OCI-LY7 (cell line): ENCODE measurements at regions not wholly inside any gene's neighbourhood (a gene's known extent, or its start where the extent isn't known, plus 50 kb on each side); places are given as distances from the start of the nearest gene placed in this dataset.

Source experiments
- BruUV-seq: library from RNA; stranded (reverse); fragments of 400-500 nt; replicated peaks from 2 replicates; lab custom pipeline; 2021; lab: Mats Ljungman, UMichigan
- CTCF ChIA-PET: fragments of 300-600 bp; sonication (Branson Sonifier 250); formaldehyde crosslinking; loops from one replicate; lab custom pipeline; 2022; ENCODE audit warnings: antibody characterized with exemption; ENCODE audit not compliant: unreplicated experiment; lab: Charles Lee
- POLR2A ChIA-PET: fragments of 300-600 bp; sonication (Branson Sonifier 250); formaldehyde crosslinking; loops from one replicate; lab custom pipeline; 2022; ENCODE audit warnings: antibody characterized with exemption; lab: Charles Lee
- DNase-seq: peaks from one replicate; pipeline ENCODE4 v3.0.0-alpha.2; 2015; ENCODE audit warnings: low spot score
- H2AFZ ChIP-seq: fragments of 200-600 bp; sonication (generic), shearing (Covaris generic); 2 replicates; pipeline ENCODE4 v1.6.1; 2014; ENCODE audit warnings: mild to moderate bottlenecking, antibody characterized with exemption, low read length, moderate library complexity
- H3K27ac ChIP-seq: fragments of 200-600 bp; sonication (generic); 2 replicates; pipeline ENCODE4 v1.5.1; 2014; ENCODE audit warnings: mixed run types, low read depth, mild to moderate bottlenecking, moderate library complexity, low read length, inconsistent platforms; ENCODE audit not compliant: poor library complexity, severe bottlenecking
- H3K36me3 ChIP-seq: fragments of 200-600 bp; sonication (generic); 2 replicates; pipeline ENCODE4 v1.6.1; 2014; ENCODE audit warnings: mild to moderate bottlenecking, antibody characterized with exemption, low read length, moderate library complexity, mixed read lengths; ENCODE audit not compliant: insufficient read depth
- H3K4me1 ChIP-seq: fragments of 200-600 bp; sonication (generic); 2 replicates; pipeline ENCODE4 v1.5.1; 2014; ENCODE audit warnings: mild to moderate bottlenecking, low read length; ENCODE audit not compliant: insufficient read depth, poor library complexity, severe bottlenecking
- H3K4me2 ChIP-seq: fragments of 200-600 bp; sonication (generic); 2 replicates; pipeline ENCODE4 v1.6.1; 2014; ENCODE audit warnings: mild to moderate bottlenecking, low read length
- H3K4me3 ChIP-seq: fragments of 200-600 bp; sonication (generic); 2 replicates; pipeline ENCODE4 v1.5.1; 2014; ENCODE audit warnings: mild to moderate bottlenecking, low read depth, low read length; ENCODE audit not compliant: poor library complexity, severe bottlenecking
- H3K79me2 ChIP-seq: fragments of 200-600 bp; sonication (generic); 2 replicates; pipeline ENCODE4 v1.6.1; 2016; ENCODE audit warnings: low read depth, mild to moderate bottlenecking, low read length, moderate library complexity, mixed read lengths; ENCODE audit not compliant: insufficient read depth
- H3K9me2 ChIP-seq: fragments of 200-600 bp; sonication (generic); 2 replicates; pipeline ENCODE4 v1.6.1; 2016; ENCODE audit warnings: mild to moderate bottlenecking, low read length, mixed read lengths; ENCODE audit not compliant: insufficient read depth
- H3K9me3 ChIP-seq: fragments of 200-600 bp; sonication (generic); 2 replicates; pipeline ENCODE4 v1.6.1; 2014; ENCODE audit warnings: mild to moderate bottlenecking, mixed run types, low read length, mixed read lengths
- H4K20me1 ChIP-seq: fragments of 200-600 bp; sonication (generic); 2 replicates; pipeline ENCODE4 v1.6.1; 2014; ENCODE audit warnings: mild to moderate bottlenecking, antibody characterized with exemption, low read length, moderate library complexity, mixed read lengths; ENCODE audit not compliant: insufficient read depth
- EZH2phosphoT487 ChIP-seq: fragments of 200-600 bp; sonication (generic); IDR thresholded peaks from 2 replicates; pipeline ENCODE4 v1.6.1; 2018; ENCODE audit warnings: low read depth, borderline replicate concordance, mild to moderate bottlenecking, mixed run types, antibody characterized with exemption, low read length, moderate library complexity, mixed read lengths
- intact Hi-C: fragments of 100-400 bp; cut with micrococcal nuclease; formaldehyde crosslinking; loops from one replicate; pipeline ENCODE4 v1.10.0; 2022; ENCODE audit not compliant: unreplicated experiment
- TF ChIP-seq, protein P1 (sequence below): fragments of 200-600 bp; sonication (generic); conservative IDR thresholded peaks from 2 replicates; pipeline ENCODE4 v1.5.1; 2014; ENCODE audit warnings: mild to moderate bottlenecking, antibody characterized with exemption, low read length, moderate library complexity, mixed read lengths

DNA sequence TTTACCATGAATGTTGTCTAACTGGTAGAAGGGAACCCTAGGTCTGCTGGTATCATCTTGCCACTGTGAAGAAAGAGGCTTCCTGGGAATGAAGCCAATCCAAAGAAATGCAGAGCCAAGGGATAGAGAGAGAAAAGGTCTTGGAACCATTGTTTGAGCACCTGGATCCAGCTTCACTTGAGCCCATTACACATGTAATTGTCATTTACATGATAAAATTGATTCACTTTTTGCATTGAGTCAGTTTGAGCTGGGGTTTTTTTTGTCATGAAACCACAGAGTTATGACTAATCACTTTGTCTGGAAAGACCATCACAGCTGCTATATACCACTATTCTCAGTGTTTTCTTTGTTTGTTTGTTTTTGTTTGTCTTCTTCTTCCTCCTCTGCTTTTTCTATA, 112.3 kb downstream of the CBLN4 start:
- DNase-seq = no peak
- no TSS peak for BruUV-seq
- no peak overlapping the region for H2AFZ ChIP-seq
- H3K9me2 ChIP-seq = no peaks in the 10 kb centered on the region; the same call in 1 of the 2 replicates
- H3K4me1 ChIP-seq = no peaks in the 10 kb centered on the region
- no peak overlapping the region for H3K4me2 ChIP-seq
- no peaks in the 10 kb centered on the region for H3K36me3 ChIP-seq
- ChIA-PET CTCF (no interaction called here), POLR2A (no interaction called here)
- H3K27ac ChIP-seq = no peak overlapping the region
- intact Hi-C loops = no loop called here
- H3K79me2 ChIP-seq = no peaks in the 10 kb centered on the region
- H3K9me3 ChIP-seq = no peaks in the 10 kb centered on the region
- H3K4me3 ChIP-seq = no peak overlapping the region
- no peak for TF ChIP-seq EZH2phosphoT487
- TF ChIP-seq, protein P1, sequence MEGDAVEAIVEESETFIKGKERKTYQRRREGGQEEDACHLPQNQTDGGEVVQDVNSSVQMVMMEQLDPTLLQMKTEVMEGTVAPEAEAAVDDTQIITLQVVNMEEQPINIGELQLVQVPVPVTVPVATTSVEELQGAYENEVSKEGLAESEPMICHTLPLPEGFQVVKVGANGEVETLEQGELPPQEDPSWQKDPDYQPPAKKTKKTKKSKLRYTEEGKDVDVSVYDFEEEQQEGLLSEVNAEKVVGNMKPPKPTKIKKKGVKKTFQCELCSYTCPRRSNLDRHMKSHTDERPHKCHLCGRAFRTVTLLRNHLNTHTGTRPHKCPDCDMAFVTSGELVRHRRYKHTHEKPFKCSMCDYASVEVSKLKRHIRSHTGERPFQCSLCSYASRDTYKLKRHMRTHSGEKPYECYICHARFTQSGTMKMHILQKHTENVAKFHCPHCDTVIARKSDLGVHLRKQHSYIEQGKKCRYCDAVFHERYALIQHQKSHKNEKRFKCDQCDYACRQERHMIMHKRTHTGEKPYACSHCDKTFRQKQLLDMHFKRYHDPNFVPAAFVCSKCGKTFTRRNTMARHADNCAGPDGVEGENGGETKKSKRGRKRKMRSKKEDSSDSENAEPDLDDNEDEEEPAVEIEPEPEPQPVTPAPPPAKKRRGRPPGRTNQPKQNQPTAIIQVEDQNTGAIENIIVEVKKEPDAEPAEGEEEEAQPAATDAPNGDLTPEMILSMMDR = no peak
- no peaks in the 10 kb centered on the region for H4K20me1 ChIP-seq

DNA sequence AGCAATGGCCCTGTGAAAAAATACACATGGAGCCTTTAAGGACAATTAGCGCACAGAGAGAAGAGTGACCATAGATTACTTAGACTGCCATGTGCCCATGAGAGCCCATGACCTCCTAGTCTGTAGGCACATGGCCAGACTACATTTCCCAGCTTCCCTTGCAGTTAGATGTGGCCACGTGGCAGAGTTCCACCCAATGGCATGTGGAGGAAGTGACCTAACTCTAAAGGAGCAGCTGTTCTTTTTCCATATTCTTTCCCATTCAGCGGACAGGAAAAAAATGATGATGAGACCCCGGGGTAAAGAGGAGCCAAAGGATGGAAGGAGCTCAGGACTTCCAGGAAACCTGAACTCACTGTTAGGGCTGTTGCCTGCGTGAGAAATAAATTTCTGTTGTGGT, 116.6 kb downstream of the CBLN4 start:
- no TSS peak for BruUV-seq
- intact Hi-C loops = no loop called here
- H3K4me3 ChIP-seq = no peak overlapping the region
- no peaks in the 10 kb centered on the region for H3K79me2 ChIP-seq
- no peak overlapping the region for H3K27ac ChIP-seq
- H3K9me3 ChIP-seq = no peaks in the 10 kb centered on the region
- no peaks in the 10 kb centered on the region for H4K20me1 ChIP-seq
- H3K4me2 ChIP-seq = no peak overlapping the region
- H3K36me3 ChIP-seq = no peaks in the 10 kb centered on the region
- ChIA-PET CTCF (no interaction called here), POLR2A (no interaction called here)
- TF ChIP-seq, protein P1 = no peak
- no peak for TF ChIP-seq EZH2phosphoT487
- H3K4me1 ChIP-seq = no peaks in the 10 kb centered on the region
- DNase-seq = peak; percentile 1
- no peaks in the 10 kb centered on the region; the same call in 1 of the 2 replicates for H3K9me2 ChIP-seq
- no peak overlapping the region for H2AFZ ChIP-seq

DNA sequence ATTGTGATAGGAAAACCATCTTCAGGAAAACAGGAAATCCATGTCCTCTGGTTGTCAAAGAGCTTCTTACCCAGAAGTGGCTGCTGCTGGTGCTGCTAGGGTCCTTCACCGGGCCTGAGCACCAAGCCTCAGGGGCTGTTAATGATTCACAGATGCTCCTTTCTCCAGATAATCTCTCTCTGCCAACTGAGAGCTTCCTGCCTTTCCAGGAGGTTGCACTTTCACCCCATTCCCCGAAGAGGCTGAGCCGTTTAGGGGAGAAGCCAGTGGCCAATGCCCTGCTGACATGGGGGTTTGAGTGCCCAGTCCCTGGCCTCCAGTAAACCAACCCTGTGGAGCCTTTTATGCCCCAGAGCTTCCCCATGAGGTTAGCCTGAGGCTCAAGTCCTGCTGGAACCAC, 122.4 kb downstream of the CBLN4 start:
- DNase-seq = no peak
- ChIA-PET CTCF (no interaction called here), POLR2A (no interaction called here)
- Histone ChIP-seq H3K36me3 (no peaks in the 10 kb centered on the region), H4K20me1 (no peaks in the 10 kb centered on the region), H3K27ac (no peak overlapping the region), H3K9me2 (no peaks in the 10 kb centered on the region), H3K9me3 (no peaks in the 10 kb centered on the region), H2AFZ (no peak overlapping the region), H3K79me2 (no peaks in the 10 kb centered on the region), H3K4me3 (no peak overlapping the region), H3K4me1 (no peaks in the 10 kb centered on the region), H3K4me2 (no peak overlapping the region)
- BruUV-seq = no TSS peak
- intact Hi-C loops = no loop called here
- TF ChIP-seq, protein P1 = no peak
- TF ChIP-seq EZH2phosphoT487 = no peak
